ENCODE measurements at regions not wholly inside any gene's neighbourhood (a gene's known extent, or its start where the extent isn't known, plus 50 kb on each side); places are given as distances from the start of the nearest gene placed in this dataset.

GRCh38 chr2:117071556-117072102 lies 742.9 kb upstream of the DDX18 start:
- no peak for DNase-seq (ENCODE audit: low spot score)

DNA sequence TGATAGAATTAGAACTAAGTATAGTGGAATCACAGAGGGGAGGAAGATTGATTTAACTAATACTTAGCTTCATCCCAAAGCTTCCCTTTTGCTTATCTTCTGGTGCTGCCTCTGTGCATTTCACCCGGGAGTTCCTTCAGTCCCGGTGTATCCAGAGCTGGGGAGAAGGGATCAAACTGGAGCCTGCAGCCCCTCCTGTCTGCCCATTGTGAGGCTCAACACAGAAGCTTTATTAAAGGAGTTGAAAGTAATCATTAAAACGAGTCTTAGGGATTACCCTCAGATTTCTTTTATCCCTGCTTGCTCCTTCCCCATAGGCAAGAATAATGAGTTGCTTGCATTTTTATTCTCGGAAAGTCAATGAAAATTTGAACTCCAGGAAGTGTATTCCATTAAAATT lies 739.7 kb upstream of the DDX18 start:
- no peak for DNase-seq (ENCODE audit: low spot score)

GRCh38 chr2:117085256-117085655 lies 729.2 kb upstream of the DDX18 start:
- no peak for DNase-seq (ENCODE audit: low spot score)

DNA sequence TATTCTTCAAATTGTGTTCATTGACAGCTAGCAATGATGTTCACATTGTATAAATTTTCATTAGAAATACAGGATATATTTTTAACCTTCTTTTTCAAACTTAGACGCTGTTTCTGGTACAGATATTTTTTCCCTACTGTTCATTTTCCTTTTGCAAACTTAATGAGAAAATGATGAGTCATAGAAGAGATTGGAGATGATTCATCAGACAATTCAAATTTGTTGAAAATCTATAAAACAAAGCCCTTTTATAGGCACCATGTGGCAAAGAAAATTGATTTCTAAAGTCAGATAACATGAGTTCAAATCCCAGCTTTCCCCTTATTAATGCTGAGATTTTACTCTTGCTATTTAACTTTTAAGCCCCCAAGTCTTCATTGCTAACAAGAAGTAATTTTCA lies 728.8 kb upstream of the DDX18 start:
- no peak for DNase-seq (ENCODE audit: low spot score)

DNA sequence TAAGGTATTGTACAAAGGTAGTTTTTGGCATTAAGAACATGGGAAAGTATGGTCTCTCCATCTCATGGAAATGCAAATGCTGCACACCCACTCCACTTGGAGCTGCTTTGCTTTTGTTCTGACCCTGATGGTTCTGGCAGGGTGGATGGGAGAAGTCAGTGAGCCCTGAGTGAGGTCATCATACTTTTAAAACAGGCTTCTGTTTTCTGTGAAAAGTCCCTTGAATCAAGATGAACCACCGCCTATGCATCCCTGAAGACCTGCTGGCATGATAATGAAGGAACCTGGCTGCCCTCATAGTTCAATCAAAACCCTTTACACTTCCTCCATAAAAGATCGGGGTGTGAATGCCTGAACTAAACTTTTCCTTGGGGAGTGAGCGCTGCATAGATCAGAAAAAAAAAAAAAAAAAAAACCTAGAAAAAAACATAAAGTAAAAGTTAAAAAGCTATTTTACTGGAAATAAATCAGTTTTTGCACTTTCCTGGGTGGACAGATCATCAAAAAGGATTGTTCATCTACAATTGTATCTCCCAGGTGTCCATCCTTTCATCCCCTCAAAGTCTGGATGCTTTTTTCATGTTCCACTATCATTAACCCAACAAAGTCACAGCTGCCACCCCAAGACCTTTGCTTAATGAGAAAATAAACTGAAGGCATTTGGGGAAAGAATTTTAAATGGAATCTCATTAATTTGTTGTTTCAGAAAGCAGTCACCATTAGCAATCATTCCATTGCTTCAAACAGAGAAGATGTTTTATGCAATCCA lies 728.1 kb upstream of the DDX18 start:
- DNase-seq (ENCODE audit: low spot score) = no peak

GRCh38 chr2:117086943-117087250 lies 727.6 kb upstream of the DDX18 start:
- DNase-seq (ENCODE audit: low spot score) = no peak

GRCh38 chr2:117087535-117088291 lies 726.8 kb upstream of the DDX18 start:
- DNase-seq (ENCODE audit: low spot score) = no peak

DNA sequence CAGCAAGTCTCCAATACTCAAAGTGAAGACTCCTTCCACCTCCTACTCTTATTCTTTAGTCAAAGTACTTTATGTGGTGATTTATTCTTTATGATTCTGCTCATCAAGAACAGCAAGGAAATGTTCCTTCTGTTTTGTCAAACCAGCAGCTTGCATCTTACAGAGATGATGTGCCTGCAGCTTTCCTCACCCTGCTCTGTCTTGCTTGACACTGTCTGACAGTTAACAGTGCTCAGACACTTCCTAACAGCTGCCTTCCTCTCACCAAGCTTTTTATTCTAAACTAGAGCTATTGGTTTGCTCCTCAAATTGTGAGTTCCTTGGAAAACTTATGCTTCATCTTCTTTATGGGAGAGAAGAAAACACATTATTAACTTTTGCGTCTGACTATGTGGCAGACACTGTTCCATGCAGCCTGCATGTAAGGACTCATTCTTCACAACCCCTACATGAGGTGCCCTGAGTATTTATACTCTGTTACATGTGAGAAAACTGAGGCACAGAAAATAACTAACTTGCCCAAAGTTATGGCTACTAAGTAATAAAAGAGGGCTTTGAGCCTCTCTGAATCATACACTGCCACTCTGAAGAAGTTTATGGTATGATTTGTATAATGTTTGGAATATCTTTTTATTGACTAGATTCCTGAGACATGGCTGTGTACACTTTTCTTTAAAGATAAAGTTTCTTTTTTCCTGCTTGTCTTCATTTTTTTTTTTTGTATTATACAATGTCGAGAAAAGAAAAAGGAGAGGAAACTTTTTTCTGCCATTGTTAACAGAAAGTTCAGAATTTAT lies 723.3 kb upstream of the DDX18 start:
- no peak for DNase-seq (ENCODE audit: low spot score)

DNA sequence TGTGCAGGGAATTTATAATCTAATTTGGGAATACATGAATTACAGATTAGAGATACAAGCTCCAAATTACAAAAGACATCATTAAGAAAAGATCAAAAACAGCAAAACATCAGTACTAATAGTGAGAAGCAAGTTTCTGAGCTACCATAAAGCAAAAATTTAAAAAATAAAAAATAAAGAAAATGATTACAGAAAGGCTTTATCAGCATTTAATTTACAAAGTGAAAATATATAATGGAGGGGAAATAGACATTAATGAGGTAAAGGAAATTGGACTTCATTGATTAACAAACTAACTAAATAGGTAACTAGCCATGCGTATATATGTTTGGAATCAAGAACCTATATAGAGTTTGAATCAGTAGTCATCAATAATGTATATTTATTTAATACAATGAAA lies 712.9 kb upstream of the DDX18 start:
- no peak for DNase-seq (ENCODE audit: low spot score)

GRCh38 chr2:117108741-117109267 lies 705.7 kb upstream of the DDX18 start:
- no peak for DNase-seq (ENCODE audit: low spot score)

DNA sequence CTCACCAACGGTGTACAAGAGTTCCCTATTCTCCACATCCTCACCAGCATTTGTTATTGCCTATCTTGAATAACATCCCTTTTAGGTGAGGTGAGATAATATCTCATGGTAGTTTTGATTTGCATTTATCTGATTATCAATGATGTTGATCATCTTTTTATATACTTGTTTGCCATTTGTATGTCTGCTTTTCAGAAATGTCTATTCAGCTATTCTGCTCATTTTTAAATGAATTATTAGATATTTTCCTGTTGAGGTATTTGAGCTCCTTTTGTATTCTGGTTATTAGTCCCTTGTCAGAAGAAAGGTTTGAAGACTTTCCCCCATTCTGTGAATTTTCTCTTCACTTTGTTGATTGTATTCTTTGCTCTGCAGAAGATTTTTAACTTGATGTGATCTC lies 695.5 kb upstream of the DDX18 start:
- no peak for DNase-seq (ENCODE audit: low spot score)

DNA sequence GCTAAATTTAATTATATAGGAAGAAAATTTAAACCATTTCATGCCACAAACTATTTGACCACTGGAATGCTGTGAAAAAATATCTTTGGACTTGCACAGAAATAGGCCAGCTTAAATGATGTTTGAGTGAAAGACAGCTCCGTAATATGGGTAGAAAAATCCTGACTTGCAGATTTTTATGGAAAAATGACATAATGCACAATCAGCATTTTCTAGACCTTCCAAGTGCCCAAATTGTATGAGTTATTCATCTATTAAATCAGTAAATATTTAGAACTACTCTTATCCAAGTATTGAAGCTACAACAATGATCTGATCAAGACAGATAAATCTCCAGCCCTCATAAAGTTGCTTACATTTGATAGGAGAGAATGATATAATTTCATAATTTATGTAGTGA lies 691.1 kb upstream of the DDX18 start:
- DNase-seq (ENCODE audit: low spot score) = no peak

DNA sequence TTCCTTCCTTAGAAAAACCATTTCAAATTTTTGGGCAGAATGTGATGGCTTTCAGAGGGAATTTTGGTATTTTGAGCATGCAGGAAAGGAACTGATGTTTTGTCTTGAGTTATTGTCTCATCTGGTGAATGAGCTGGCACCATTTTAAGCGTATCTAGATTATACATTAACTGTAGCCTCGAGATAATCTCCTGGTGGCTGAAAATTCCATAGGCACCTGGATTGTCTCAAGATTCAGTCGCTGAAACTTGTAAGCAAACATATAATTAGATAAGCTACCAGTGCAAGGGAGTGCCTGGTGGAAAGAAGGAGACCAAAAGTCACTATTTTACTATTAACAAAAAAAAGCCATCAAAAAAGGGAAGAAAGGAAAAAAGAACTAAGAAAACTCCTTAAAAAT lies 687.8 kb upstream of the DDX18 start:
- DNase-seq (ENCODE audit: low spot score) = no peak

DNA sequence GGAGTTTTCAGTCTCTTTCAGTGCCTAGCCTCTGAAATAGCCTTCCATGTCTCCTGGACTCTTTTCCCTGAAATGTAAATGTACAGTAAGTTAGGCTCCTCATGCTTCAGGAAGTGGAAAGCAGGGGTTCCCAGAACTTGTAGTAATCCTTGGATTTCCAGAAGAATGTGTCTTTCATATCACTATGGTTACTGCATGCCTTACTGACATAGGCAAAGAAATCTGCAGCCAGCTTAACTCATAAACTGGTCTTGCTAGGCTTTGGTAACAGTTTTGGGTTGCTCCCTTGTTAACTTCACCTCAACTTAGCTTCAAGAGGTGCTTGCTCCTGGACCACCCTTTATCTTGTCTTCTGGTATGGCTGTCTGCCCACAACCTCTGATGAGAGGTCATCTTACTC lies 686.8 kb upstream of the DDX18 start:
- DNase-seq (ENCODE audit: low spot score) = no peak

GRCh38 chr2:117128461-117128860 lies 686.0 kb upstream of the DDX18 start:
- no peak for DNase-seq (ENCODE audit: low spot score)

DNA sequence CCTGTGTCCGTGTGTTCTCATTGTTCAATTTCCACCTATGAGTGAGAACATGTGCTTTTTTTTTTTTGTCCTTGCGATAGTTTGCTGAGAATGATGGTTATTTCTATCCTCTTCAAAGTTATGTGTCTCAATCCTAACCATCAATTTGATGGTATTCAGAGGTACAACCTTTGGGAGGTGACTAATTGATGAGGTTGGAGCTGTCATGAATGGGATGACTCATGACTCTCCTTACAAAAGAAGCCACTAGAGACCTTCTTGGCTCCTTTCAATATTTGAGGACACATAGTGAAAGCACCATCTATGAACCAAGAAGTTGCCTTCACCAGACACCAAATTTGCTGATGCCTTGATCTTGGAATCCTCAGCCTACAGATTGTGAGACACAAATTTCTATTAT lies 677.1 kb upstream of the DDX18 start:
- DNase-seq (ENCODE audit: low spot score) = no peak

GRCh38 chr2:117169036-117169765 lies 645.3 kb upstream of the DDX18 start:
- no peak for DNase-seq (ENCODE audit: low spot score)

DNA sequence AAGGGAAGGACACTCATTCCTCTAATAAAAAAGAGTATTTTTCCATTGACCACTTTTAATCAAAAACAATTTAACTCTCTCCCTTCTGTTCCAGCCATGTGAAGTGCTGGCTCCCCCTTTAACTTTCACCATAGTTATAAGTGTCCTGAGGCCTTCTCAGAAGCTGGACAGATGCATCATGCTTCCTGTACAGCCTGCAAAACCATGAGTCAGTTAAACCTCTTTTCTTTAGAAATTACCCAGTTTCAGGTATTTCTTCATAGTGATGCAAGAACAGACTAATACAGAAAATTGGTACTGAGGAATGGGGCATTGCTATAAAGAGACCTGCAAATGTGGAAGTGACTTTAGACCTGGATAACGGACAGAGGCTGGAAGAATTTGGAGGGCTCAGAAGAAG lies 643.6 kb upstream of the DDX18 start:
- DNase-seq (ENCODE audit: low spot score) = no peak

- DNase-seq (ENCODE audit: low spot score) = no peak
These were observed 635.1 kb upstream of the DDX18 start for GRCh38 chr2:117179405-117179804.

GRCh38 chr2:117190856-117191559 lies 623.5 kb upstream of the DDX18 start:
- no peak for DNase-seq (ENCODE audit: low spot score)

DNA sequence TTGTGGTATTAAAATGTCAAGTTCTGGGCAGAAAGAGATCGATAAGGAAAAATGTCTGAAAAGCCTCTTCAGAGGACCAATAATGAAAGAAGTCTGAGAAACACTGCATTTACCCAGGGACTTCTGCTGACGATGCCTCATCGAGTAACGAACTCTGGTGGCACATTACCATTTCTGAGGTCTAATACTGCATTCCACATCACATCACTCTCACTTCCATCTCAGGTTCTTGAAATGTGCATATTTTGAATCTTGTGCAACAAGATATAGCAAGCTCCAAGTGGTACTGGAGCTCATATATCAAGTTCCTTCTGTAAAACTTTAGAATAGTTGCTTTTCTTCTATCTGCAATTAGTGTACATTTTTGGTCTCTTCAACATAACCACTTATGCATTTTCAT lies 619.1 kb upstream of the DDX18 start:
- DNase-seq (ENCODE audit: low spot score) = no peak
